Thyroid gland (tissue), 4 donors: ENCODE measurements at regions not wholly inside any gene's neighbourhood (a gene's known extent, or its start where the extent isn't known, plus 50 kb on each side); places are given as distances from the start of the nearest gene placed in this dataset.

Experiments used
- CTCF ChIP-seq, 6 experiments: fragments of 200-600 bp in 3 of 6; fragments of 450-650 bp in 3 of 6; sonication (generic) in 3 of 6; IDR thresholded peaks; one replicate each; pipeline ENCODE4 v1.5.1; 2016 to 2019; ENCODE audit warnings: antibody characterized with exemption in 6 of 6, mild to moderate bottlenecking in 2 of 6, inconsistent platforms in 1 of 6, moderate library complexity in 1 of 6
- POLR2A ChIP-seq, 2 donors: fragments of 450-650 bp; IDR thresholded peaks; one replicate each; pipeline ENCODE4 v1.6.1; 2017; ENCODE audit warnings: antibody characterized with exemption in 2 of 2, mild to moderate bottlenecking in 2 of 2, moderate library complexity in 1 of 2

GRCh38 chr17:69711541-69711940 lies 297.0 kb downstream of the MAP2K6 start:
- TF ChIP-seq POLR2A (IDR thresholded peaks at IDR 0.05), result no peak
- no peak for TF ChIP-seq CTCF (IDR thresholded peaks at IDR 0.05)
